ENCODE measurements at regions not wholly inside any gene's neighbourhood (a gene's known extent, or its start where the extent isn't known, plus 50 kb on each side); places are given as distances from the start of the nearest gene placed in this dataset.

- DNase-seq (ENCODE audit: low read depth): no peak
Measured at GRCh38 chr7:46989247-46989646, 592.7 kb downstream of the TNS3 start.

- no peak for DNase-seq (ENCODE audit: low read depth)
Measured at GRCh38 chr7:46982928-46983327, 599.0 kb downstream of the TNS3 start.

GRCh38 chr7:46979439-46979838, 602.5 kb downstream of the TNS3 start:
- DNase-seq (ENCODE audit: low read depth): no peak

- DNase-seq (ENCODE audit: low read depth): no peak
Measured at GRCh38 chr7:46975493-46975892, 606.4 kb downstream of the TNS3 start.

- peak; percentile 89 for DNase-seq (ENCODE audit: low read depth)
Measured at GRCh38 chr7:46972205-46972604, 609.7 kb downstream of the TNS3 start.

GRCh38 chr7:46970476-46970875, 611.4 kb downstream of the TNS3 start:
- DNase-seq (ENCODE audit: low read depth): peak; percentile 11

GRCh38 chr7:46970131-46970430, 611.8 kb downstream of the TNS3 start:
- no peak for DNase-seq (ENCODE audit: low read depth)

- peak; percentile 69 for DNase-seq (ENCODE audit: low read depth)
Measured at GRCh38 chr7:46969303-46970130, 612.4 kb downstream of the TNS3 start.

- DNase-seq (ENCODE audit: low read depth): no peak
Measured at GRCh38 chr7:46968003-46968402, 613.9 kb downstream of the TNS3 start.

GRCh38 chr7:46963719-46964118, 618.2 kb downstream of the TNS3 start:
- no peak for DNase-seq (ENCODE audit: low read depth)

GRCh38 chr7:46960970-46961369, 620.9 kb downstream of the TNS3 start:
- DNase-seq (ENCODE audit: low read depth): peak; percentile 13

GRCh38 chr7:46957195-46957594, 624.7 kb downstream of the TNS3 start:
- no peak for DNase-seq (ENCODE audit: low read depth)

- DNase-seq (ENCODE audit: low read depth): no peak
Measured at GRCh38 chr7:46955531-46955930, 626.4 kb downstream of the TNS3 start.

- no peak for DNase-seq (ENCODE audit: low read depth)
Measured at GRCh38 chr7:46954181-46954580, 627.7 kb downstream of the TNS3 start.

- no peak for DNase-seq (ENCODE audit: low read depth)
Measured at GRCh38 chr7:46953008-46953407, 628.9 kb downstream of the TNS3 start.

GRCh38 chr7:46949270-46949931, 632.5 kb downstream of the TNS3 start:
- DNase-seq (ENCODE audit: low read depth): no peak

GRCh38 chr7:46948716-46949115, 633.2 kb downstream of the TNS3 start:
- DNase-seq (ENCODE audit: low read depth): no peak

GRCh38 chr7:46945328-46945727, 636.6 kb downstream of the TNS3 start:
- DNase-seq (ENCODE audit: low read depth): no peak

- no peak for DNase-seq (ENCODE audit: low read depth)
Measured at GRCh38 chr7:46943996-46944395, 637.9 kb downstream of the TNS3 start.

GRCh38 chr7:46942574-46942973, 639.3 kb downstream of the TNS3 start:
- DNase-seq (ENCODE audit: low read depth): no peak

GRCh38 chr7:46940178-46940577, 641.7 kb downstream of the TNS3 start:
- no peak for DNase-seq (ENCODE audit: low read depth)

- DNase-seq (ENCODE audit: low read depth): no peak
Measured at GRCh38 chr7:46939558-46939957, 642.4 kb downstream of the TNS3 start.

- no peak for DNase-seq (ENCODE audit: low read depth)
Measured at GRCh38 chr7:46939089-46939488, 642.8 kb downstream of the TNS3 start.

GRCh38 chr7:46937826-46938225, 644.1 kb downstream of the TNS3 start:
- no peak for DNase-seq (ENCODE audit: low read depth)
